ENCODE measurements at regions not wholly inside any gene's neighbourhood (a gene's known extent, or its start where the extent isn't known, plus 50 kb on each side); places are given as distances from the start of the nearest gene placed in this dataset.

DNA sequence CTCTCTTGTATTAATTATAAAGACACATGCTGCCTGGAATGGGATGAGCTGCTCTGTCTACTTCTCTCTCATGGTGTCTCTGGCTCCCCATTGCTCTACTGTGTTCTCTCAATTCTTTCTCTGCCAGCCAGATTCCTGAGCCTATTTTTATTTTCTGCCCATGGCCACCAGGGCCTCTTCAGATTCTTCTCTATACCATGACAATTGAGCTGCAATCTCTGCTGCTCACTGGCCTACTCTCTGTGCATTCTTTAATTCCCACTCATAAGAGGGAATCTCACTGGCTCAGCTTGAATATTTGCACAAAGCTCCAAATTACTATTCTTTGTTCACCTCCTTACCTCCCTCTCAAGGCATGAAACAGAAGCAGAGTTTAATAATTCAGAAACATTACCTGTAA lies 161.4 kb upstream of the GULP1 start:
- TF ChIP-seq, protein P1, sequence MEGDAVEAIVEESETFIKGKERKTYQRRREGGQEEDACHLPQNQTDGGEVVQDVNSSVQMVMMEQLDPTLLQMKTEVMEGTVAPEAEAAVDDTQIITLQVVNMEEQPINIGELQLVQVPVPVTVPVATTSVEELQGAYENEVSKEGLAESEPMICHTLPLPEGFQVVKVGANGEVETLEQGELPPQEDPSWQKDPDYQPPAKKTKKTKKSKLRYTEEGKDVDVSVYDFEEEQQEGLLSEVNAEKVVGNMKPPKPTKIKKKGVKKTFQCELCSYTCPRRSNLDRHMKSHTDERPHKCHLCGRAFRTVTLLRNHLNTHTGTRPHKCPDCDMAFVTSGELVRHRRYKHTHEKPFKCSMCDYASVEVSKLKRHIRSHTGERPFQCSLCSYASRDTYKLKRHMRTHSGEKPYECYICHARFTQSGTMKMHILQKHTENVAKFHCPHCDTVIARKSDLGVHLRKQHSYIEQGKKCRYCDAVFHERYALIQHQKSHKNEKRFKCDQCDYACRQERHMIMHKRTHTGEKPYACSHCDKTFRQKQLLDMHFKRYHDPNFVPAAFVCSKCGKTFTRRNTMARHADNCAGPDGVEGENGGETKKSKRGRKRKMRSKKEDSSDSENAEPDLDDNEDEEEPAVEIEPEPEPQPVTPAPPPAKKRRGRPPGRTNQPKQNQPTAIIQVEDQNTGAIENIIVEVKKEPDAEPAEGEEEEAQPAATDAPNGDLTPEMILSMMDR (conservative IDR thresholded peaks at IDR 0.05; ENCODE audit: low read length): no peak
- no peak for TF ChIP-seq EZH2phosphoT487 (IDR thresholded peaks at IDR 0.05; ENCODE audit: borderline replicate concordance, low read depth, low read length)

All from OCI-LY7 (cell line).